H9 (cell line): ENCODE measurements at regions not wholly inside any gene's neighbourhood (a gene's known extent, or its start where the extent isn't known, plus 50 kb on each side); places are given as distances from the start of the nearest gene placed in this dataset.

Experiments used
- DNase-seq: peaks from one replicate; pipeline ENCODE4 v3.0.0-alpha.2; 2017
- H2AFZ ChIP-seq: one replicate; pipeline ENCODE4 v1.6.1; 2013; ENCODE audit warnings: mild to moderate bottlenecking, low read length, control low read depth, moderate library complexity
- H2AK5ac ChIP-seq: 2 replicates; pipeline ENCODE4 v1.6.1; 2013; ENCODE audit warnings: low read length, control low read depth, mixed read lengths; ENCODE audit not compliant: insufficient read length
- H2BK120ac ChIP-seq: one replicate; pipeline ENCODE4 v1.6.1; 2013; ENCODE audit warnings: low read depth, mild to moderate bottlenecking, low read length, control low read depth, inconsistent platforms; ENCODE audit not compliant: poor library complexity, severe bottlenecking
- H2BK12ac ChIP-seq: 2 replicates; pipeline ENCODE4 v1.6.1; 2013; ENCODE audit warnings: low read length, control low read depth, mixed read lengths, low read depth; ENCODE audit not compliant: insufficient read length
- H2BK15ac ChIP-seq: 2 replicates; pipeline ENCODE4 v1.6.1; 2013; ENCODE audit warnings: low read depth, low read length, control low read depth
- H2BK20ac ChIP-seq: one replicate; pipeline ENCODE4 v1.6.1; 2013; ENCODE audit warnings: low read depth, mild to moderate bottlenecking, low read length, control low read depth, inconsistent platforms; ENCODE audit not compliant: poor library complexity, severe bottlenecking
- H2BK5ac ChIP-seq: 2 replicates; pipeline ENCODE4 v1.6.1; 2013; ENCODE audit warnings: low read length, control low read depth, mixed read lengths; ENCODE audit not compliant: insufficient read length
- H3K14ac ChIP-seq: 2 replicates; pipeline ENCODE4 v1.6.1; 2013; ENCODE audit warnings: low read length, control low read depth; ENCODE audit not compliant: insufficient read depth
- H3K18ac ChIP-seq: 2 replicates; pipeline ENCODE4 v1.6.1; 2013; ENCODE audit warnings: low read depth, mild to moderate bottlenecking, mixed read lengths, low read length, control low read depth; ENCODE audit not compliant: insufficient read length
- H3K23ac ChIP-seq: 2 replicates; pipeline ENCODE4 v1.6.1; 2013; ENCODE audit warnings: low read length, control low read depth, mixed read lengths, low read depth; ENCODE audit not compliant: insufficient read length
- H3K23me2 ChIP-seq: 2 replicates; pipeline ENCODE4 v1.6.1; 2013; ENCODE audit warnings: low read depth, mild to moderate bottlenecking, mixed read lengths, low read length, control low read depth; ENCODE audit not compliant: insufficient read length, poor library complexity, severe bottlenecking
- H3K27ac ChIP-seq: 2 replicates; pipeline ENCODE4 v1.5.1; 2013; ENCODE audit warnings: low read length, control low read depth, mixed read lengths, low read depth; ENCODE audit not compliant: insufficient read length
- H3K27me3 ChIP-seq: 2 replicates; pipeline ENCODE4 v1.6.1; 2013; ENCODE audit warnings: low read length, control low read depth, inconsistent platforms; ENCODE audit not compliant: insufficient read depth
- H3K4ac ChIP-seq: 2 replicates; pipeline ENCODE4 v1.6.1; 2013; ENCODE audit warnings: low read depth, mild to moderate bottlenecking, control low read depth, inconsistent platforms, low read length, moderate library complexity
- H3K4me1 ChIP-seq: 2 replicates; pipeline ENCODE4 v1.6.1; 2013; ENCODE audit warnings: low read length, control low read depth, inconsistent platforms; ENCODE audit not compliant: insufficient read depth
- H3K4me2 ChIP-seq: 2 replicates; pipeline ENCODE4 v1.6.1; 2013; ENCODE audit warnings: low read length, control low read depth, mixed read lengths; ENCODE audit not compliant: insufficient read length, insufficient read depth
- H3K56ac ChIP-seq: 2 replicates; pipeline ENCODE4 v1.6.1; 2013; ENCODE audit warnings: low read depth, mild to moderate bottlenecking, mixed read lengths, low read length, control low read depth; ENCODE audit not compliant: insufficient read length
- H3K79me1 ChIP-seq: 2 replicates; pipeline ENCODE4 v1.6.1; 2013; ENCODE audit warnings: low read depth, mild to moderate bottlenecking, moderate library complexity, low read length, control low read depth, inconsistent platforms; ENCODE audit not compliant: insufficient read depth, poor library complexity, severe bottlenecking
- H3K79me2 ChIP-seq: 2 replicates; pipeline ENCODE4 v1.6.1; 2013; ENCODE audit warnings: low read length, control low read depth, inconsistent platforms; ENCODE audit not compliant: insufficient read depth
- H3K9ac ChIP-seq: 2 replicates; pipeline ENCODE4 v1.6.1; 2013; ENCODE audit warnings: low read length, control low read depth, mixed read lengths; ENCODE audit not compliant: insufficient read length; ENCODE audit errors: extremely low read depth
- H3K9me3 ChIP-seq: one replicate; pipeline ENCODE4 v1.6.1; 2013; ENCODE audit warnings: low read depth, low read length, inconsistent platforms; ENCODE audit not compliant: control insufficient read depth
- H3T11ph ChIP-seq: one replicate; pipeline ENCODE4 v1.6.1; 2013; ENCODE audit warnings: mild to moderate bottlenecking, low read length, control low read depth, inconsistent platforms
- H4K20me1 ChIP-seq: one replicate; pipeline ENCODE4 v1.6.1; 2013; ENCODE audit not compliant: control insufficient read depth, insufficient read length, insufficient read depth
- H4K5ac ChIP-seq: 2 replicates; pipeline ENCODE4 v1.6.1; 2013; ENCODE audit warnings: low read depth, mild to moderate bottlenecking, mixed read lengths, low read length, control low read depth; ENCODE audit not compliant: insufficient read length
- H4K8ac ChIP-seq: replicated peaks from 2 replicates; pipeline ENCODE4 v1.6.1; 2013; ENCODE audit warnings: low read length, control low read depth, mixed read lengths, low read depth; ENCODE audit not compliant: insufficient read length
- H4K91ac ChIP-seq: 2 replicates; pipeline ENCODE4 v1.6.1; 2013; ENCODE audit warnings: low read depth, mild to moderate bottlenecking, moderate library complexity, mixed read lengths, low read length, control low read depth; ENCODE audit not compliant: insufficient read length
- H3K27ac Mint-ChIP-seq, 3 experiments: 2 replicates in 2 of 3; 3 replicates in 1 of 3; pipeline ENCODE4 v1.8.0; 2020 to 2021; ENCODE audit warnings: mixed read lengths in 3 of 3, mild to moderate bottlenecking in 1 of 3, moderate library complexity in 1 of 3
- H3K27me3 Mint-ChIP-seq: 2 replicates; pipeline ENCODE4 v1.8.0; 2021; ENCODE audit warnings: low read depth, mild to moderate bottlenecking, moderate library complexity, mixed read lengths
- H3K36me3 Mint-ChIP-seq, 3 experiments: 2 replicates in 2 of 3; 3 replicates in 1 of 3; pipeline ENCODE4 v1.8.0; 2020 to 2021; ENCODE audit warnings: low read depth in 3 of 3, mixed read lengths in 3 of 3; ENCODE audit not compliant: insufficient read depth in 1 of 3
- H3K4me1 Mint-ChIP-seq, 2 experiments: 2 replicates each; pipeline ENCODE4 v1.8.0; 2020; ENCODE audit warnings: mixed read lengths in 2 of 2
- H3K4me3 Mint-ChIP-seq, 2 experiments: 2 replicates in 1 of 2; 3 replicates in 1 of 2; pipeline ENCODE4 v1.8.0; 2020 to 2021; ENCODE audit warnings: mild to moderate bottlenecking in 2 of 2, mixed read lengths in 2 of 2, moderate library complexity in 1 of 2
- H3K9me3 Mint-ChIP-seq, 2 experiments: 2 replicates in 1 of 2; 3 replicates in 1 of 2; pipeline ENCODE4 v1.8.0; 2020; ENCODE audit warnings: mild to moderate bottlenecking in 2 of 2, mixed read lengths in 2 of 2, moderate library complexity in 1 of 2
- WGBS: extraction: QIAGEN DNeasy Blood & Tissue Kit; methylation state at CpG from one replicate; pipeline ENCODE4 v1.1.7; 2013; ENCODE audit warnings: missing lambda C conversion rate, low lambda C conversion rate, mixed read lengths; ENCODE audit not compliant: insufficient read length; ENCODE audit errors: extremely low coverage; 5-methylcytosine and 5-hydroxymethylcytosine counted together
- TF ChIP-seq, protein P1 (sequence below): fragments of 200-600 bp; sonication (generic); conservative IDR thresholded peaks from 3 replicates; pipeline ENCODE4 v1.8.0; 2021; ENCODE audit warnings: antibody characterized with exemption, mild to moderate bottlenecking

DNA sequence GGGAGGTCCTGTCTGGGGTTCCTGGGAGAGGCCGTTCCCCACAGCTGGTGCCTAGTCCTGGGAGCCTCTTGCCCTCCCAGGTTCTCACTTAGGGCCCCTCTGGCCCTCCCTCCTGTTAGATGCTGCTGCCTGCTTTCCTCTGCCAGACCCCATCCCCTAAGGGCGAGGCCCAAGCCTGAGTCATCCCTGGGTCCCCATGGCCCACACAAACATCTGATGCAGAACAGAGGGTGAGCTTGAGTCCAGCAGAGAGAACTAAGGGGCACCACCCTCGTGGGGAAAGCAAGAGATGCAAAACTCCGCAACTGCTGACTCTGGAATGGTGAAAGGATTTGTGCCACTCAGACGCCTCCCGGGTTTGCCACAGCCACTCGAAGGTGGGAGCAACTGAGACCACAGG, 58.8 kb upstream of the TRPM1 start:
- no peak overlapping the region for H2AK5ac ChIP-seq
- Mint-ChIP-seq H3K4me3 (no peak overlapping the region), H3K4me1 (peaks cover 60 to 62% of the 10 kb centered on the region in 2 experiments), H3K36me3 (peaks cover 0 to 3% (median 0%) of the 10 kb centered on the region in 3 experiments; a peak in 2 of 7 replicates), H3K9me3 (peaks cover 0 to 7% of the 10 kb centered on the region in 2 experiments; a peak in 3 of 5 replicates), H3K27ac (no peak overlapping the region), H3K27me3 (peaks cover 10% of the 10 kb centered on the region)
- H3K9ac ChIP-seq = no peak overlapping the region
- no peak overlapping the region for H3K14ac ChIP-seq
- no peak overlapping the region for H4K5ac ChIP-seq
- H2AFZ ChIP-seq = no peak overlapping the region
- no peaks in the 10 kb centered on the region for H3K9me3 ChIP-seq
- H2BK120ac ChIP-seq = no peak overlapping the region
- no peaks in the 10 kb centered on the region for H4K20me1 ChIP-seq
- H3K56ac ChIP-seq = no peak overlapping the region
- H2BK15ac ChIP-seq = no peak overlapping the region
- H3K4ac ChIP-seq = no peak overlapping the region
- H3K27me3 ChIP-seq = no peaks in the 10 kb centered on the region
- no peak for DNase-seq
- no peak overlapping the region for H3T11ph ChIP-seq
- no peaks in the 10 kb centered on the region for H3K79me1 ChIP-seq
- H3K4me2 ChIP-seq = no peak overlapping the region
- no CpG with 5 or more reads among the region's 7 CpGs for WGBS
- H3K23me2 ChIP-seq = no peaks in the 10 kb centered on the region
- no peak overlapping the region for H2BK5ac ChIP-seq
- no peak overlapping the region for H4K91ac ChIP-seq
- H3K4me1 ChIP-seq = peaks cover 2% of the 10 kb centered on the region; the same call in 1 of the 2 replicates
- H4K8ac ChIP-seq = no peak overlapping the region
- no peak overlapping the region for H3K27ac ChIP-seq
- H2BK12ac ChIP-seq = no peak overlapping the region
- H3K23ac ChIP-seq = no peak overlapping the region
- no peaks in the 10 kb centered on the region for H3K79me2 ChIP-seq
- TF ChIP-seq, protein P1, sequence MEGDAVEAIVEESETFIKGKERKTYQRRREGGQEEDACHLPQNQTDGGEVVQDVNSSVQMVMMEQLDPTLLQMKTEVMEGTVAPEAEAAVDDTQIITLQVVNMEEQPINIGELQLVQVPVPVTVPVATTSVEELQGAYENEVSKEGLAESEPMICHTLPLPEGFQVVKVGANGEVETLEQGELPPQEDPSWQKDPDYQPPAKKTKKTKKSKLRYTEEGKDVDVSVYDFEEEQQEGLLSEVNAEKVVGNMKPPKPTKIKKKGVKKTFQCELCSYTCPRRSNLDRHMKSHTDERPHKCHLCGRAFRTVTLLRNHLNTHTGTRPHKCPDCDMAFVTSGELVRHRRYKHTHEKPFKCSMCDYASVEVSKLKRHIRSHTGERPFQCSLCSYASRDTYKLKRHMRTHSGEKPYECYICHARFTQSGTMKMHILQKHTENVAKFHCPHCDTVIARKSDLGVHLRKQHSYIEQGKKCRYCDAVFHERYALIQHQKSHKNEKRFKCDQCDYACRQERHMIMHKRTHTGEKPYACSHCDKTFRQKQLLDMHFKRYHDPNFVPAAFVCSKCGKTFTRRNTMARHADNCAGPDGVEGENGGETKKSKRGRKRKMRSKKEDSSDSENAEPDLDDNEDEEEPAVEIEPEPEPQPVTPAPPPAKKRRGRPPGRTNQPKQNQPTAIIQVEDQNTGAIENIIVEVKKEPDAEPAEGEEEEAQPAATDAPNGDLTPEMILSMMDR = no peak
- H3K18ac ChIP-seq = no peak overlapping the region
- no peak overlapping the region for H2BK20ac ChIP-seq
